ENCODE measurements at regions not wholly inside any gene's neighbourhood (a gene's known extent, or its start where the extent isn't known, plus 50 kb on each side); places are given as distances from the start of the nearest gene placed in this dataset.

- Mint-ChIP-seq H3K27ac (no peak overlapping the region), H3K27me3 (peaks cover 4% of the 10 kb centered on the region), H3K9me3 (peaks cover 1% of the 10 kb centered on the region), H3K4me3 (no peak overlapping the region), H3K36me3 (no peaks in the 10 kb centered on the region), H3K4me1 (no peaks in the 10 kb centered on the region)
- CTCF ChIA-PET = interaction anchor here (1.1 kb wide), 1 partner anchor 11 kb away, joined by 3 read pairs; no protein-coding TSS in a partner anchor
- DNase-seq = no peak
These were observed 54.5 kb upstream of the HNRNPA0 start for GRCh38 chr5:137808503-137809135.

GRCh38 chr5:137815202-137815990 is 52.3 kb upstream of the MYOT start:
- Mint-ChIP-seq H3K27me3 (peaks cover 9% of the 10 kb centered on the region), H3K4me1 (no peaks in the 10 kb centered on the region), H3K36me3 (no peaks in the 10 kb centered on the region), H3K27ac (no peak overlapping the region), H3K9me3 (peaks cover 1% of the 10 kb centered on the region), H3K4me3 (no peak overlapping the region)
- CTCF ChIA-PET = no interaction called here
- DNase-seq = no peak
